SK-N-SH treated with all-trans-retinoic acid at 6 μM for 48 hours (cell line): ENCODE measurements at regions not wholly inside any gene's neighbourhood (a gene's known extent, or its start where the extent isn't known, plus 50 kb on each side); places are given as distances from the start of the nearest gene placed in this dataset.

Experiments used
- ATAC-seq: fragments of 200-7000 bp; cut with Tn5 transposase; 3 replicates; pipeline ENCODE4 v1.9.1; 2020; ENCODE audit warnings: mild to moderate bottlenecking, moderate library complexity
- BACH2 ChIP-seq: fragments of 250-450 bp; sonication (Bioruptor Pico); IDR thresholded peaks from 2 replicates; pipeline ENCODE4 v1.9.0; 2021; ENCODE audit warnings: mild to moderate bottlenecking, borderline replicate concordance
- CSDC2 ChIP-seq: fragments of 250-450 bp; sonication (Bioruptor Pico); IDR thresholded peaks from 2 replicates; pipeline ENCODE4 v1.5.0; 2020; ENCODE audit warnings: mild to moderate bottlenecking, moderate library complexity
- ESRRG ChIP-seq: fragments of 250-450 bp; sonication (Bioruptor Pico); IDR thresholded peaks from 2 replicates; pipeline ENCODE4 v1.6.1; 2021; ENCODE audit warnings: mild to moderate bottlenecking
- ISL1 ChIP-seq: fragments of 250-450 bp; sonication (Bioruptor Pico); IDR thresholded peaks from 2 replicates; pipeline ENCODE4 v2.1.2; 2022; ENCODE audit warnings: mild to moderate bottlenecking, moderate library complexity
- PPARA ChIP-seq: fragments of 250-450 bp; sonication (Bioruptor Pico); IDR thresholded peaks from 2 replicates; pipeline ENCODE4 v1.5.0; 2020; ENCODE audit warnings: mild to moderate bottlenecking, borderline replicate concordance
- RARB ChIP-seq: fragments of 250-450 bp; sonication (Bioruptor Pico); IDR thresholded peaks from 2 replicates; pipeline ENCODE4 v1.8.0; 2021; ENCODE audit warnings: mild to moderate bottlenecking, moderate library complexity
- SNAI2 ChIP-seq: fragments of 250-450 bp; sonication (Bioruptor Pico); IDR thresholded peaks from 2 replicates; pipeline ENCODE4 v1.5.0; 2020; ENCODE audit warnings: mild to moderate bottlenecking, moderate library complexity
- TCF4 ChIP-seq: fragments of 250-450 bp; sonication (Bioruptor Pico); IDR thresholded peaks from 2 replicates; pipeline ENCODE4 v1.8.0; 2021; ENCODE audit warnings: mild to moderate bottlenecking, moderate library complexity, borderline replicate concordance
- TOX ChIP-seq: fragments of 250-450 bp; sonication (Bioruptor Pico); IDR thresholded peaks from 2 replicates; pipeline ENCODE4 v1.8.0; 2021; ENCODE audit warnings: mild to moderate bottlenecking, moderate library complexity, borderline replicate concordance
- ZC3H10 ChIP-seq: fragments of 250-450 bp; sonication (Bioruptor Pico); IDR thresholded peaks from 2 replicates; pipeline ENCODE4 v1.5.1; 2021; ENCODE audit warnings: mild to moderate bottlenecking, moderate library complexity
- ZFP3 ChIP-seq: fragments of 250-450 bp; sonication (Bioruptor Pico); IDR thresholded peaks from 2 replicates; pipeline ENCODE4 v1.5.0; 2020; ENCODE audit warnings: mild to moderate bottlenecking, moderate library complexity
- ZFP30 ChIP-seq: fragments of 450-650 bp; formaldehyde crosslinking; IDR thresholded peaks from 2 replicates; pipeline ENCODE4 v1.5.0; 2022; ENCODE audit warnings: mild to moderate bottlenecking, moderate library complexity
- ZNF70 ChIP-seq: fragments of 450-650 bp; formaldehyde crosslinking; IDR thresholded peaks from 2 replicates; pipeline ENCODE4 v1.5.0; 2020; ENCODE audit warnings: mild to moderate bottlenecking, moderate library complexity
- ZNF8 ChIP-seq: fragments of 450-650 bp; formaldehyde crosslinking; IDR thresholded peaks from 2 replicates; pipeline ENCODE4 v1.5.0; 2020; ENCODE audit warnings: mild to moderate bottlenecking, moderate library complexity
- TF ChIP-seq, protein P1 (sequence below): fragments of 250-450 bp; sonication (Bioruptor Pico); IDR thresholded peaks from 2 replicates; pipeline ENCODE4 v1.5.1; 2021; ENCODE audit warnings: mild to moderate bottlenecking, moderate library complexity
- TF ChIP-seq, protein P2 (sequence below): fragments of 250-450 bp; sonication (Bioruptor Pico); IDR thresholded peaks from 2 replicates; pipeline ENCODE4 v1.8.0; 2020; ENCODE audit warnings: mild to moderate bottlenecking, moderate library complexity, borderline replicate concordance
- TF ChIP-seq, protein P3 (sequence below): fragments of 250-450 bp; sonication (Bioruptor Pico); IDR thresholded peaks from 2 replicates; pipeline ENCODE4 v1.8.0; 2021; ENCODE audit warnings: low read depth, mild to moderate bottlenecking, moderate library complexity, borderline replicate concordance
- TF ChIP-seq, protein P4 (sequence below): fragments of 250-450 bp; sonication (Bioruptor Pico); IDR thresholded peaks from 2 replicates; pipeline ENCODE4 v1.5.1; 2020; ENCODE audit warnings: low read depth, mild to moderate bottlenecking, moderate library complexity
- TF ChIP-seq, protein P5 (sequence below): fragments of 250-450 bp; sonication (Bioruptor Pico); IDR thresholded peaks from 2 replicates; pipeline ENCODE4 v1.5.0; 2020; ENCODE audit warnings: mild to moderate bottlenecking, moderate library complexity

DNA sequence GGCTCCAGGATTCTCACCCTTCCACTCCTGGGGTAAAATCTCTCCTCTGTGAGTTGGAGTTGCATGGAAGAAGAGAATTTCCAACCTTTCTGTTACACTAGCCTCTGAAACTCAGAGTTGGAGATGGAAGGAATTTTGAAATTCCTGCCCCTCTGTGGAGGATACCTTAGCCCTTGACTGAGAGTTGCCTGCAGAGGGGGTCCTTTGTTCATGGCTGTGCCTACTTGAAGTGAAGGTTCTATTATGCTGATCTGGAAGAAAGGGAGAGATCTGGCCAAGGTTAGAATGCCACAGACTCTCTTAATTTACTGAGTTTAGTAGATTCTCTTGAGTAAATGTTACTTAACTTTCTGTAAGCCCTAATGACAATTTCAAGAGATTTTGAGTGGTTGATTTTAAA is 626.6 kb upstream of the GYPC start:
- ATAC-seq, result no peak
- TF ChIP-seq, protein P1, sequence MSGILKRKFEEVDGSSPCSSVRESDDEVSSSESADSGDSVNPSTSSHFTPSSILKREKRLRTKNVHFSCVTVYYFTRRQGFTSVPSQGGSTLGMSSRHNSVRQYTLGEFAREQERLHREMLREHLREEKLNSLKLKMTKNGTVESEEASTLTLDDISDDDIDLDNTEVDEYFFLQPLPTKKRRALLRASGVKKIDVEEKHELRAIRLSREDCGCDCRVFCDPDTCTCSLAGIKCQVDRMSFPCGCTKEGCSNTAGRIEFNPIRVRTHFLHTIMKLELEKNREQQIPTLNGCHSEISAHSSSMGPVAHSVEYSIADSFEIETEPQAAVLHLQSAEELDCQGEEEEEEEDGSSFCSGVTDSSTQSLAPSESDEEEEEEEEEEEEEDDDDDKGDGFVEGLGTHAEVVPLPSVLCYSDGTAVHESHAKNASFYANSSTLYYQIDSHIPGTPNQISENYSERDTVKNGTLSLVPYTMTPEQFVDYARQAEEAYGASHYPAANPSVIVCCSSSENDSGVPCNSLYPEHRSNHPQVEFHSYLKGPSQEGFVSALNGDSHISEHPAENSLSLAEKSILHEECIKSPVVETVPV (CRISPR knock-in tag), result no peak
- TF ChIP-seq, protein P2, sequence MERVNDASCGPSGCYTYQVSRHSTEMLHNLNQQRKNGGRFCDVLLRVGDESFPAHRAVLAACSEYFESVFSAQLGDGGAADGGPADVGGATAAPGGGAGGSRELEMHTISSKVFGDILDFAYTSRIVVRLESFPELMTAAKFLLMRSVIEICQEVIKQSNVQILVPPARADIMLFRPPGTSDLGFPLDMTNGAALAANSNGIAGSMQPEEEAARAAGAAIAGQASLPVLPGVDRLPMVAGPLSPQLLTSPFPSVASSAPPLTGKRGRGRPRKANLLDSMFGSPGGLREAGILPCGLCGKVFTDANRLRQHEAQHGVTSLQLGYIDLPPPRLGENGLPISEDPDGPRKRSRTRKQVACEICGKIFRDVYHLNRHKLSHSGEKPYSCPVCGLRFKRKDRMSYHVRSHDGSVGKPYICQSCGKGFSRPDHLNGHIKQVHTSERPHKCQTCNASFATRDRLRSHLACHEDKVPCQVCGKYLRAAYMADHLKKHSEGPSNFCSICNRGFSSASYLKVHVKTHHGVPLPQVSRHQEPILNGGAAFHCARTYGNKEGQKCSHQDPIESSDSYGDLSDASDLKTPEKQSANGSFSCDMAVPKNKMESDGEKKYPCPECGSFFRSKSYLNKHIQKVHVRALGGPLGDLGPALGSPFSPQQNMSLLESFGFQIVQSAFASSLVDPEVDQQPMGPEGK, result no peak
- TF ChIP-seq ZNF70 (CRISPR knock-in tag), result no peak
- TF ChIP-seq CSDC2 (CRISPR knock-in tag), result no peak
- TF ChIP-seq, protein P3, sequence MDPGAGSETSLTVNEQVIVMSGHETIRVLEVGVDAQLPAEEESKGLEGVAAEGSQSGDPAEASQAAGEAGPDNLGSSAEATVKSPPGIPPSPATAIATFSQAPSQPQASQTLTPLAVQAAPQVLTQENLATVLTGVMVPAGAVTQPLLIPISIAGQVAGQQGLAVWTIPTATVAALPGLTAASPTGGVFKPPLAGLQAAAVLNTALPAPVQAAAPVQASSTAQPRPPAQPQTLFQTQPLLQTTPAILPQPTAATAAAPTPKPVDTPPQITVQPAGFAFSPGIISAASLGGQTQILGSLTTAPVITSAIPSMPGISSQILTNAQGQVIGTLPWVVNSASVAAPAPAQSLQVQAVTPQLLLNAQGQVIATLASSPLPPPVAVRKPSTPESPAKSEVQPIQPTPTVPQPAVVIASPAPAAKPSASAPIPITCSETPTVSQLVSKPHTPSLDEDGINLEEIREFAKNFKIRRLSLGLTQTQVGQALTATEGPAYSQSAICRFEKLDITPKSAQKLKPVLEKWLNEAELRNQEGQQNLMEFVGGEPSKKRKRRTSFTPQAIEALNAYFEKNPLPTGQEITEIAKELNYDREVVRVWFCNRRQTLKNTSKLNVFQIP (CRISPR knock-in tag), result no peak
- no peak for TF ChIP-seq RARB (CRISPR knock-in tag)
- TF ChIP-seq ISL1, result no peak
- no peak for TF ChIP-seq ZC3H10
- no peak for TF ChIP-seq ZFP30 (CRISPR knock-in tag)
- no peak for TF ChIP-seq PPARA (CRISPR knock-in tag)
- TF ChIP-seq, protein P4, sequence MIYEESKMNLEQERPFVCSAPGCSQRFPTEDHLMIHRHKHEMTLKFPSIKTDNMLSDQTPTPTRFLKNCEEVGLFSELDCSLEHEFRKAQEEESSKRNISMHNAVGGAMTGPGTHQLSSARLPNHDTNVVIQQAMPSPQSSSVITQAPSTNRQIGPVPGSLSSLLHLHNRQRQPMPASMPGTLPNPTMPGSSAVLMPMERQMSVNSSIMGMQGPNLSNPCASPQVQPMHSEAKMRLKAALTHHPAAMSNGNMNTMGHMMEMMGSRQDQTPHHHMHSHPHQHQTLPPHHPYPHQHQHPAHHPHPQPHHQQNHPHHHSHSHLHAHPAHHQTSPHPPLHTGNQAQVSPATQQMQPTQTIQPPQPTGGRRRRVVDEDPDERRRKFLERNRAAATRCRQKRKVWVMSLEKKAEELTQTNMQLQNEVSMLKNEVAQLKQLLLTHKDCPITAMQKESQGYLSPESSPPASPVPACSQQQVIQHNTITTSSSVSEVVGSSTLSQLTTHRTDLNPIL (CRISPR knock-in tag), result no peak
- no peak for TF ChIP-seq ZNF8 (CRISPR knock-in tag)

DNA sequence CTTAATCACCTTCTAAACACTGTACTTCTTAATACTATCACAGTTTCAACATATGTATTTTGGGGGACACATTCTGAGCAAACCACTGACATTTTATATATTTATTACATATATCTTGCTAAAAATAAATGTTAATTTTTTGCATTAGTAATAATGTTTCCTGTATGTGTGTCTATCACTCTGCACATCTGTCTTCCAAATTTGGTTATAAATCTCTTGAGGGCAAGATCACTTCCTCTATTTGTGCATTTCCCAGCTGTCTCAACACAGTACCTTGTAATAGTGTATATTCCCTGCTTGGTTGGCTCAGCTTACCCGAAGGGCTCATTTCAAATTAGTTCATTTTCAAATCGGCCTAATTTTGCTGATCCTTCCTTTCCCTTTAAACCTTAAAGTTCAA is 617.1 kb upstream of the GYPC start:
- no peak for ATAC-seq

More for the DNA sequence above, 617.1 kb upstream of the GYPC start:
- no peak for TF ChIP-seq RARB (CRISPR knock-in tag)
- TF ChIP-seq BACH2 (CRISPR knock-in tag), result no peak
- TF ChIP-seq ZNF8 (CRISPR knock-in tag), result no peak
- TF ChIP-seq, protein P3 (CRISPR knock-in tag), result no peak
- no peak for TF ChIP-seq ZC3H10
- no peak for TF ChIP-seq ZFP3 (CRISPR knock-in tag)
- no peak for TF ChIP-seq TOX (CRISPR knock-in tag)
- TF ChIP-seq, protein P4 (CRISPR knock-in tag), result no peak
- no peak for TF ChIP-seq TCF4 (CRISPR knock-in tag)
- TF ChIP-seq, protein P5, sequence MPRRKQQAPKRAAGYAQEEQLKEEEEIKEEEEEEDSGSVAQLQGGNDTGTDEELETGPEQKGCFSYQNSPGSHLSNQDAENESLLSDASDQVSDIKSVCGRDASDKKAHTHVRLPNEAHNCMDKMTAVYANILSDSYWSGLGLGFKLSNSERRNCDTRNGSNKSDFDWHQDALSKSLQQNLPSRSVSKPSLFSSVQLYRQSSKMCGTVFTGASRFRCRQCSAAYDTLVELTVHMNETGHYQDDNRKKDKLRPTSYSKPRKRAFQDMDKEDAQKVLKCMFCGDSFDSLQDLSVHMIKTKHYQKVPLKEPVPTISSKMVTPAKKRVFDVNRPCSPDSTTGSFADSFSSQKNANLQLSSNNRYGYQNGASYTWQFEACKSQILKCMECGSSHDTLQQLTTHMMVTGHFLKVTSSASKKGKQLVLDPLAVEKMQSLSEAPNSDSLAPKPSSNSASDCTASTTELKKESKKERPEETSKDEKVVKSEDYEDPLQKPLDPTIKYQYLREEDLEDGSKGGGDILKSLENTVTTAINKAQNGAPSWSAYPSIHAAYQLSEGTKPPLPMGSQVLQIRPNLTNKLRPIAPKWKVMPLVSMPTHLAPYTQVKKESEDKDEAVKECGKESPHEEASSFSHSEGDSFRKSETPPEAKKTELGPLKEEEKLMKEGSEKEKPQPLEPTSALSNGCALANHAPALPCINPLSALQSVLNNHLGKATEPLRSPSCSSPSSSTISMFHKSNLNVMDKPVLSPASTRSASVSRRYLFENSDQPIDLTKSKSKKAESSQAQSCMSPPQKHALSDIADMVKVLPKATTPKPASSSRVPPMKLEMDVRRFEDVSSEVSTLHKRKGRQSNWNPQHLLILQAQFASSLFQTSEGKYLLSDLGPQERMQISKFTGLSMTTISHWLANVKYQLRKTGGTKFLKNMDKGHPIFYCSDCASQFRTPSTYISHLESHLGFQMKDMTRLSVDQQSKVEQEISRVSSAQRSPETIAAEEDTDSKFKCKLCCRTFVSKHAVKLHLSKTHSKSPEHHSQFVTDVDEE, result no peak
- TF ChIP-seq, protein P1 (CRISPR knock-in tag), result no peak
- TF ChIP-seq ZNF70 (CRISPR knock-in tag), result no peak
- no peak for TF ChIP-seq ESRRG
- no peak for TF ChIP-seq PPARA (CRISPR knock-in tag)
- TF ChIP-seq SNAI2 (CRISPR knock-in tag), result no peak
- no peak for TF ChIP-seq ISL1
- TF ChIP-seq, protein P2, result no peak
- TF ChIP-seq, all 23 proteins: peak for 0
